Colonic mucosa (tissue), 4 donors: ENCODE measurements at regions not wholly inside any gene's neighbourhood (a gene's known extent, or its start where the extent isn't known, plus 50 kb on each side); places are given as distances from the start of the nearest gene placed in this dataset.
"Not testable (repeated sequence)": the region's sequence is repeated elsewhere in the genome, so short reads cannot be mapped to it uniquely, and the experiment has no call there.

Experiments used
- DNase-seq: peaks from one replicate; pipeline ENCODE4 v3.0.0-alpha.2; 2020
- H3K27ac ChIP-seq: fragments of 200-600 bp; one replicate; pipeline ENCODE4 v1.8.0; 2021
- H3K27me3 ChIP-seq: fragments of 200-600 bp; one replicate; pipeline ENCODE4 v1.8.0; 2021
- H3K36me3 ChIP-seq: fragments of 200-600 bp; one replicate; pipeline ENCODE4 v1.8.0; 2021
- H3K4me1 ChIP-seq: fragments of 200-600 bp; one replicate; pipeline ENCODE4 v1.8.0; 2021; ENCODE audit warnings: mild to moderate bottlenecking
- H3K4me3 ChIP-seq: fragments of 200-600 bp; one replicate; pipeline ENCODE4 v1.8.0; 2021
- H3K9ac ChIP-seq, 2 donors: one replicate each; pipeline ENCODE4 v1.7.0; 2013; ENCODE audit warnings: control low read depth in 2 of 2, low read depth in 2 of 2, low read length in 2 of 2
- H3K9me3 ChIP-seq: fragments of 200-600 bp; one replicate; pipeline ENCODE4 v1.8.0; 2021
- intact Hi-C: fragments of 100-400 bp; cut with DNase I; formaldehyde crosslinking; loops from one replicate; pipeline ENCODE4 v1.14.1; 2022
- TF ChIP-seq, protein P1 (sequence below): fragments of 200-600 bp; IDR thresholded peaks from one replicate; pipeline ENCODE4 v1.8.0; 2022; ENCODE audit warnings: antibody characterized with exemption, mild to moderate bottlenecking
- donor health status: healthy.
- donor health status: DM: no; HTN: no; CAD: no.
- donor health status: DM: no; HTN: no; CAD: no.

DNA sequence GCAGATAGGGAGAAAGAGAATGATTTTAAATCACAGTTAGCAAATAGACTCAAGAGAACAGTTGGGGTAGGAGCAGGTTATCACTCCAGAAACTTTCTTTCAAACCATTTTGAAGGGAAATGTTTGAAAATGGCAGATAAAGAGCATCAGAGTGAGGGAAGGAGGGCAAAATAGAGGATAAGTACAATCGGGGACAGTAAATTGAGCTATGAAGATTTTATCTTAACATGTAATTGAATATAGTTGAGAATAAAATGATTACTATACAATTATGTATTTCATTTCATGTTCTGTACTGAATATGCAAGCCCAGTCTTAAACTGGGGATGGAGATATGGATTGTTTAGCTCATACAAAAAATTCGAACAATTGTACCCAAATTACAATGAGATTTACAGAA, 54.0 kb downstream of the MAP10 start:
- no peak for DNase-seq
- Histone ChIP-seq H3K27me3 (no peaks in the 10 kb centered on the region), H3K36me3 (no peaks in the 10 kb centered on the region), H3K9me3 (no peaks in the 10 kb centered on the region), H3K27ac (no peak overlapping the region), H3K9ac (no peak overlapping the region), H3K4me3 (no peak overlapping the region), H3K4me1 (no peaks in the 10 kb centered on the region)
- intact Hi-C loops, result no loop called here
- TF ChIP-seq, protein P1, sequence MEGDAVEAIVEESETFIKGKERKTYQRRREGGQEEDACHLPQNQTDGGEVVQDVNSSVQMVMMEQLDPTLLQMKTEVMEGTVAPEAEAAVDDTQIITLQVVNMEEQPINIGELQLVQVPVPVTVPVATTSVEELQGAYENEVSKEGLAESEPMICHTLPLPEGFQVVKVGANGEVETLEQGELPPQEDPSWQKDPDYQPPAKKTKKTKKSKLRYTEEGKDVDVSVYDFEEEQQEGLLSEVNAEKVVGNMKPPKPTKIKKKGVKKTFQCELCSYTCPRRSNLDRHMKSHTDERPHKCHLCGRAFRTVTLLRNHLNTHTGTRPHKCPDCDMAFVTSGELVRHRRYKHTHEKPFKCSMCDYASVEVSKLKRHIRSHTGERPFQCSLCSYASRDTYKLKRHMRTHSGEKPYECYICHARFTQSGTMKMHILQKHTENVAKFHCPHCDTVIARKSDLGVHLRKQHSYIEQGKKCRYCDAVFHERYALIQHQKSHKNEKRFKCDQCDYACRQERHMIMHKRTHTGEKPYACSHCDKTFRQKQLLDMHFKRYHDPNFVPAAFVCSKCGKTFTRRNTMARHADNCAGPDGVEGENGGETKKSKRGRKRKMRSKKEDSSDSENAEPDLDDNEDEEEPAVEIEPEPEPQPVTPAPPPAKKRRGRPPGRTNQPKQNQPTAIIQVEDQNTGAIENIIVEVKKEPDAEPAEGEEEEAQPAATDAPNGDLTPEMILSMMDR, result no peak

DNA sequence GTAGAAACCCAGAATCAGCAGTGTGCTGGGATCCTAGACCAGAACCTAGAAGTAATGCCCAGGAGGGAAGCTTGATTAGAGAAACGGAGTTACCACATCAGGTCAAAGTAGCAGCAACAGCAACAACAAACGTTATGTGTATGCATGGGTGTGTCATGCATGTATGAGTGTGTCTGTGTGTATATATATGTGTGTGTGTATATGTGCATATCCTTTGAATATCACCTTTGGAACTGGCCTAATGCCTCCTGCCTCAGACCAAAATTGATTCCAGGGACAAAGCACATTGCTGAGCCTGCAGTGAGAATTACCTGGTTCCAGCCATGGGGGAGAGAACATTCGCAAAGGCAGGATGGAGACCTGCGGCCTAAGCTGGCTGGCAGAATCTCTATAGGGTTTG, 55.9 kb downstream of the MAP10 start:
- Histone ChIP-seq H3K27me3 (no peaks in the 10 kb centered on the region), H3K27ac (no peak overlapping the region), H3K4me3 (no peak overlapping the region), H3K9me3 (no peaks in the 10 kb centered on the region), H3K36me3 (no peaks in the 10 kb centered on the region), H3K9ac (no peak overlapping the region), H3K4me1 (no peaks in the 10 kb centered on the region)
- intact Hi-C loops, result no loop called here
- no peak for DNase-seq
- TF ChIP-seq, protein P1, result no peak

DNA sequence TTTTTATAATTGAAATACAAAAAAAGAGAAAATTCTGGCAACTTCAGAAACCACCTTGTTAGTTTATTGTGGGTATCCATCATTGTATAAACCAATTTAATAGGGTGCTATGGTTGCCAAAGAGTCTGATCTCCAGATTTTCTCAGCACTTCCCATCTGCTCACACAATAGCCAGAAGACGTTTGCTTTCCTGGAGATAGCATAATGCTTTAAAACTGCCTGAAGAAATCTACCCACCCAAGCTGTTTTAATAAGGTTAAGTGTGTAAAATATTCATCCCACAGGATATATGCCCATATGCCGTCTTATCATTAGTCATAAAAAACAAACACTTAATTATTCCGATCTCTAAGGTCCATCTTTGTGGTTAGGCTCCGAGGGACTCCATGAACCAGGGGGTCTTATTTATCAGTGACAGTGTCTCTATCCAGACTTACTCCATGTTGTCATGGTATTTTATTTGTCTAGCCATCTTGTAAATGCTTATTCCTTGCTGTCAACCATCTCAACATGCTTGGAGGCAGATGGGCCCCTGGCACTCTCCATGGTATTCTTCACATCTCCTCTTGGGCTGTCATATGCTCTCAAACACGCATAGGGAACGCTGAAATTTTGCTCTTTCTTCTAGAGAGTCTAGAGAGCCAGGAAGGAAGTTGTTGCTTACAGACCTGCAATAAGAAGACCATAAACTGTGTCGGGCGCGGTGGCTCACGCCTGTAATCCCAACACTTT, 58.5 kb downstream of the MAP10 start:
- intact Hi-C loops, result no loop called here
- Histone ChIP-seq H3K27me3 (no peaks in the 10 kb centered on the region), H3K9me3 (no peaks in the 10 kb centered on the region), H3K36me3 (no peaks in the 10 kb centered on the region), H3K4me1 (no peaks in the 10 kb centered on the region), H3K27ac (no peak overlapping the region), H3K9ac (no peak overlapping the region), H3K4me3 (no peak overlapping the region)
- DNase-seq, result no peak
- TF ChIP-seq, protein P1, result no peak

DNA sequence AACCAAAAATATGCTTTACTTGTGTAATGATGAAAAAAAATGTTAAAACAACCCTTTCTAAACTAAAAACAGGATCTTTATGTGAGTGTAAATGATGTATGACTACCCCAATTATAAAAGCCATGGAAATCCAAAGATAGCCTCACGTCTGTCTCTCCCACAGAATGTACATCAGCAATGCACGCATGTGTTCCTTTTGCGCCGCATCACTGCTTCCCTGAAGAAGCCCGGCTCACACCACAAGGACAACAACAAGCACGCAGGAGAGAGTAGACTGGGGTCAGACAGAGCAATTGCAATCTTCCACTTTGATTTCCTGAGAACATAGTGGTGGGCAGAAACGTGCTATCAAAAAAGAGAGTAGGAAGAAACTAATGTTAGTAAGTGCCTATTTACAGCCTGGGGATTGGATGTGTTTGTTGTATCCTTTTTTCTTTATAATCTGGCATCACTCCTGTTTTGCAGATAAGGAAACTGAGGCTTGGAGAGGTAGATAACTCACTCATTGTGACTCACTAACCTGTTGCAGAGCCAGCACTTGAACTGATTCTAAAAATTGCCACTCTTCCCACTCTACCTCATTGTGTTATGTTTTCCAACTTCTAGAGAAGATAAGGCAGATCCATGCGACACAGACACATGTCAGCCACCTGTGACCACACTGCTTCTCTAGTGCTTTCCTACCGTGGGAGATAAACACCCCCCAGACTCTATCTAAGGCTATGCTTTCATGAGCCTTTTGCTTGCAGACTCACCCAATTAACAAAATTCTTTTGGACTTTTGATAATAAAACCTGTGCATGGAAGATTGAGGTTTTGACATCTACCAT, 60.1 kb downstream of the MAP10 start:
- DNase-seq, result no peak
- H3K9ac ChIP-seq, result no peak overlapping the region
- no peaks in the 10 kb centered on the region for H3K27me3 ChIP-seq
- no peaks in the 10 kb centered on the region for H3K4me1 ChIP-seq
- TF ChIP-seq, protein P1, result no peak
- H3K4me3 ChIP-seq, result no peak overlapping the region
- no peaks in the 10 kb centered on the region for H3K9me3 ChIP-seq
- intact Hi-C loops, result no loop called here
- no peak overlapping the region for H3K27ac ChIP-seq
- no peaks in the 10 kb centered on the region for H3K36me3 ChIP-seq

DNA sequence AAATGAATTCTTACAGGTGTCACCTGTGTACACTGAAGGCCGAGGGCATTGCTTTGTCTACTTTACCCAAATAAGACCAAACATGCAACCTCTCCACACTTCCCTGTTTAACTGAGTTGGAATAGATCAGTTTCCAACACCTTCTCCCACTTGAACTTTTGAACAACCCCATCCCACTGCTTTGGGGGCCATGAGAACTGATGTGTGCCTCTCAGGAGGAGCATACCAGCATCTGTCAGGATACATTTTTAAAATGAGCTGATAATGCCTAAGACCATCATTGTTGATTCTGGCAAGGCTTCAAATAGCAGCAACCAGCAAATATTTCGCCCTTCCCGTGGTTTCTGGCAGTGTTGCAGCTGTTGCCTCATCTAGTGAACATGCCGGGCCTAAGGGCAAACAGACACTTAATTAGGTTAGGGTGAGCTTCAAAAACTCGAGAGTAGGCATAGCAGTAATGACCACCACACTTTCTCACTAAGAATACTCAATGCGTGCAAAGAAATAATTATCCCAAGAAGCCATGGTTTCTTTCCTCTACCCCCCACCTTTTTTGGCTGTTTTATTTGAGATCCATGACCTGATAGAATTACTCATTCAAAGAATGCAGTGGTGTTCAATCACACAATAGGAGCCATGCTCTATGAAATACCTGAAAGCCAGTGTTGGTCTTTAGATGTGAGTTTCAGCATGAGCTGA, 63.7 kb downstream of the MAP10 start:
- DNase-seq, result no peak
- TF ChIP-seq, protein P1, result no peak
- Histone ChIP-seq H3K27ac (no peak overlapping the region), H3K36me3 (no peaks in the 10 kb centered on the region), H3K4me1 (no peaks in the 10 kb centered on the region), H3K9me3 (no peaks in the 10 kb centered on the region), H3K9ac (no peak overlapping the region), H3K27me3 (no peaks in the 10 kb centered on the region), H3K4me3 (no peak overlapping the region)
- intact Hi-C loops, result no loop called here

DNA sequence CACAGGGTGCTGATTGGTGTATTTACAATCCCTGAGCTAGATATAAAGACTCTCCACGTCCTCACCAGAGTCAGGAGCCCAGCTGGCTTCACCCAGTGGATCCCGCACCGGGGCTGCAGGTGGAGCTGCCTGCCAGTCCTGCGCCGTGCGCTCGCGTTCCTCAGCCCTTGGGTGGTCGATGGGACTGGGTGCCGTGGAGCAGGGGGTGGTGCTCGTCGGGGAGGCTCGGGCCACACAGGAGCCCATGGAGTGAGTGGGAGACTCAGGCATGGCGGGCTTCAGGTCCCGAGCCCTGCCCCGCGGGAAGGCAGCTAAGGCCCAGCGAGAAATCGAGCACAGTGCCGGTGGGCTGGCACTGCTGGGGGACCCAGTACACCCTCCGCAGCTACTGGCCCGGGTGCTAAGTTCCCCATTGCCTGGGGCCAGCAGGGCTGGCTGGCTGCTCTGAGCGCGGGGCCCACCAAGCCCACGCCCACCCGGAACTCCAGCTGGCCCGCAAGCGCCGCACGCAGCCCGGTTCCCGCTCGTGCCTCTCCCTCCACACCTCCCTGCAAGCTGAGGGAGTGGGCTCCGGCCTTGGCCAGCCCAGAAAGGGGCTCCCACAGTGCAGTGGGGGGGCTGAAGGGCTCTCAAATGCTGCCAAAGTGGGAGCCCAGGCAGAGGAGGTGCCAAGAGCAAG, 66.2 kb downstream of the MAP10 start:
- H3K4me3 ChIP-seq, H3K36me3 ChIP-seq, H3K4me1 ChIP-seq, H3K9ac ChIP-seq, DNase-seq, H3K27me3 ChIP-seq, H3K9me3 ChIP-seq, intact Hi-C loops, H3K27ac ChIP-seq: not testable (repeated sequence)
